RWPE2 (cell line): ENCODE measurements at regions not wholly inside any gene's neighbourhood (a gene's known extent, or its start where the extent isn't known, plus 50 kb on each side); places are given as distances from the start of the nearest gene placed in this dataset.

Experiments used
- ATAC-seq: fragments of 200-7000 bp; cut with Tn5 transposase; 3 replicates; pipeline ENCODE4 v1.9.1; 2021; ENCODE audit warnings: low read depth
- DNase-seq: peaks from one replicate; pipeline ENCODE4 v3.0.0-alpha.2; 2020; ENCODE audit warnings: low spot score
- H3K27ac ChIP-seq: fragments of 450-650 bp; 2 replicates; pipeline ENCODE4 v1.5.1; 2017; ENCODE audit warnings: mild to moderate bottlenecking; ENCODE audit not compliant: poor library complexity, severe bottlenecking
- H3K27me3 ChIP-seq: fragments of 250-450 bp; sonication (Bioruptor Pico); 2 replicates; pipeline ENCODE4 v1.5.1; 2021; ENCODE audit warnings: mild to moderate bottlenecking, moderate library complexity; ENCODE audit not compliant: insufficient read depth, poor library complexity, severe bottlenecking
- H3K36me3 ChIP-seq: fragments of 250-450 bp; sonication (Bioruptor Pico); 2 replicates; pipeline ENCODE4 v1.5.1; 2020; ENCODE audit warnings: low read depth, mild to moderate bottlenecking, moderate library complexity
- H3K4me1 ChIP-seq: fragments of 250-450 bp; sonication (Bioruptor Pico); 2 replicates; pipeline ENCODE4 v1.5.1; 2021; ENCODE audit warnings: mild to moderate bottlenecking, moderate library complexity; ENCODE audit not compliant: insufficient read depth, poor library complexity, severe bottlenecking
- H3K4me3 ChIP-seq: fragments of 250-450 bp; sonication (Bioruptor Pico); 2 replicates; pipeline ENCODE4 v1.5.1; 2021; ENCODE audit warnings: mild to moderate bottlenecking, moderate library complexity; ENCODE audit not compliant: severe bottlenecking
- H3K9me3 ChIP-seq: fragments of 250-450 bp; sonication (Bioruptor Pico); 2 replicates; pipeline ENCODE4 v1.5.1; 2021; ENCODE audit warnings: mild to moderate bottlenecking, moderate library complexity; ENCODE audit not compliant: severe bottlenecking
- TF ChIP-seq, protein P1 (sequence below): fragments of 450-650 bp; IDR thresholded peaks from one replicate; pipeline ENCODE4 v1.5.1; 2017; ENCODE audit warnings: mild to moderate bottlenecking, moderate library complexity; ENCODE audit not compliant: poor library complexity, severe bottlenecking

- DNase-seq: no peak
- H3K4me1 ChIP-seq: peaks cover 11% of the 10 kb centered on the region
- H3K9me3 ChIP-seq: no peaks in the 10 kb centered on the region
- TF ChIP-seq, protein P1, sequence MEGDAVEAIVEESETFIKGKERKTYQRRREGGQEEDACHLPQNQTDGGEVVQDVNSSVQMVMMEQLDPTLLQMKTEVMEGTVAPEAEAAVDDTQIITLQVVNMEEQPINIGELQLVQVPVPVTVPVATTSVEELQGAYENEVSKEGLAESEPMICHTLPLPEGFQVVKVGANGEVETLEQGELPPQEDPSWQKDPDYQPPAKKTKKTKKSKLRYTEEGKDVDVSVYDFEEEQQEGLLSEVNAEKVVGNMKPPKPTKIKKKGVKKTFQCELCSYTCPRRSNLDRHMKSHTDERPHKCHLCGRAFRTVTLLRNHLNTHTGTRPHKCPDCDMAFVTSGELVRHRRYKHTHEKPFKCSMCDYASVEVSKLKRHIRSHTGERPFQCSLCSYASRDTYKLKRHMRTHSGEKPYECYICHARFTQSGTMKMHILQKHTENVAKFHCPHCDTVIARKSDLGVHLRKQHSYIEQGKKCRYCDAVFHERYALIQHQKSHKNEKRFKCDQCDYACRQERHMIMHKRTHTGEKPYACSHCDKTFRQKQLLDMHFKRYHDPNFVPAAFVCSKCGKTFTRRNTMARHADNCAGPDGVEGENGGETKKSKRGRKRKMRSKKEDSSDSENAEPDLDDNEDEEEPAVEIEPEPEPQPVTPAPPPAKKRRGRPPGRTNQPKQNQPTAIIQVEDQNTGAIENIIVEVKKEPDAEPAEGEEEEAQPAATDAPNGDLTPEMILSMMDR: no peak
- no peak for ATAC-seq
- no peaks in the 10 kb centered on the region for H3K36me3 ChIP-seq
- no peaks in the 10 kb centered on the region for H3K27me3 ChIP-seq
- no peak overlapping the region for H3K27ac ChIP-seq
- H3K4me3 ChIP-seq: no peak overlapping the region
Measured at GRCh38 chr5:171597946-171598640, 178.6 kb downstream of the FGF18 start.

GRCh38 chr5:171598641-171599152 lies 179.2 kb downstream of the FGF18 start:
- TF ChIP-seq, protein P1: no peak
- Histone ChIP-seq H3K4me3 (no peak overlapping the region), H3K9me3 (no peaks in the 10 kb centered on the region), H3K4me1 (peaks cover 11% of the 10 kb centered on the region), H3K36me3 (no peaks in the 10 kb centered on the region), H3K27me3 (no peaks in the 10 kb centered on the region), H3K27ac (no peak overlapping the region)
- no peak for DNase-seq
- no peak for ATAC-seq

GRCh38 chr5:171599411-171599810 lies 180.0 kb downstream of the FGF18 start:
- ATAC-seq: no peak
- TF ChIP-seq, protein P1: no peak
- no peak overlapping the region for H3K4me3 ChIP-seq
- no peaks in the 10 kb centered on the region for H3K36me3 ChIP-seq
- DNase-seq: no peak
- no peak overlapping the region for H3K27ac ChIP-seq
- H3K4me1 ChIP-seq: peaks cover 11% of the 10 kb centered on the region
- no peaks in the 10 kb centered on the region for H3K9me3 ChIP-seq
- H3K27me3 ChIP-seq: no peaks in the 10 kb centered on the region

- Histone ChIP-seq H3K27ac (no peak overlapping the region), H3K9me3 (no peaks in the 10 kb centered on the region), H3K27me3 (no peaks in the 10 kb centered on the region), H3K36me3 (no peaks in the 10 kb centered on the region), H3K4me1 (peaks cover 11% of the 10 kb centered on the region), H3K4me3 (no peak overlapping the region)
- TF ChIP-seq, protein P1: no peak
- no peak for DNase-seq
- no peak for ATAC-seq
Measured at GRCh38 chr5:171599957-171600612, 180.6 kb downstream of the FGF18 start.

GRCh38 chr5:171600741-171601265 lies 181.4 kb downstream of the FGF18 start:
- TF ChIP-seq, protein P1: no peak
- H3K4me1 ChIP-seq: peaks cover 7% of the 10 kb centered on the region
- H3K27me3 ChIP-seq: no peaks in the 10 kb centered on the region
- no peak for ATAC-seq
- no peak overlapping the region for H3K4me3 ChIP-seq
- no peaks in the 10 kb centered on the region for H3K9me3 ChIP-seq
- no peak overlapping the region for H3K27ac ChIP-seq
- no peaks in the 10 kb centered on the region for H3K36me3 ChIP-seq
- DNase-seq: no peak
